ENCODE measurements at regions not wholly inside any gene's neighbourhood (a gene's known extent, or its start where the extent isn't known, plus 50 kb on each side); places are given as distances from the start of the nearest gene placed in this dataset.

DNA sequence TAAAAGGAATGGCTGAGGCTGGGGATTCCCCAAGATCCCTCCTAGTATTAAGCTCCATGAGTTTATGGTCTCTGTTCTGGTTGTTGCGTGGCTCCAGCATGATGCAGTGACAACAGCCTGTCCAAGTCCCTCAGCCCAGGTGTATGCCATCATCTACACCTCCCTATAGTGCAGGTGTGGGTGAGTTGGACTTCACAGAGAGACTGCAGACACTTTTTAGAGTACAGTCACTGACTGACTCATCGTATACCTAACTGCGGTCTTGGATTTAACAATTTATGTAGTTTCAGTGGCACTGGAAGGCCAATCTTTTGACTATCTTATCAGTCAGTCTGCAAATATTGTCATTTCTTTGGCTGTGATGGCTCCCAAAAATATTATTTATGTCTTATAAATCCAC lies 415.0 kb downstream of the TMX3 start:
- TF ChIP-seq RFX5 (IDR thresholded peaks at IDR 0.05; ENCODE audit: borderline replicate concordance, low read depth, low read length) (no peak), POLR2A (IDR thresholded peaks at IDR 0.05; ENCODE audit: control extremely low read depth in 1 of 2, low read depth in 2 of 2, low read length in 2 of 2) (no peak), TBP (IDR thresholded peaks at IDR 0.05; ENCODE audit: low read depth, low read length) (no peak), ZNF274 (IDR thresholded peaks at IDR 0.05; ENCODE audit: borderline replicate concordance, extremely low read depth, low read length) (no peak), SP1 (IDR thresholded peaks at IDR 0.05; ENCODE audit: low read depth, low read length) (no peak), HDAC2 (IDR thresholded peaks at IDR 0.05; ENCODE audit: borderline replicate concordance in 1 of 2, low read depth in 2 of 2, low read length in 2 of 2) (no peak), CEBPB (IDR thresholded peaks at IDR 0.05; ENCODE audit: low read depth, low read length) (no peak), EGR1 (IDR thresholded peaks at IDR 0.05; ENCODE audit: borderline replicate concordance, low read depth, low read length) (no peak), JUN (IDR thresholded peaks at IDR 0.05; ENCODE audit: low read depth, low read length) (no peak), POLR2AphosphoS5 (IDR thresholded peaks at IDR 0.05; ENCODE audit: low read depth, low read length) (no peak), TCF12 (IDR thresholded peaks at IDR 0.05; ENCODE audit: low read depth, low read length) (no peak)
- TF ChIP-seq, protein P1, sequence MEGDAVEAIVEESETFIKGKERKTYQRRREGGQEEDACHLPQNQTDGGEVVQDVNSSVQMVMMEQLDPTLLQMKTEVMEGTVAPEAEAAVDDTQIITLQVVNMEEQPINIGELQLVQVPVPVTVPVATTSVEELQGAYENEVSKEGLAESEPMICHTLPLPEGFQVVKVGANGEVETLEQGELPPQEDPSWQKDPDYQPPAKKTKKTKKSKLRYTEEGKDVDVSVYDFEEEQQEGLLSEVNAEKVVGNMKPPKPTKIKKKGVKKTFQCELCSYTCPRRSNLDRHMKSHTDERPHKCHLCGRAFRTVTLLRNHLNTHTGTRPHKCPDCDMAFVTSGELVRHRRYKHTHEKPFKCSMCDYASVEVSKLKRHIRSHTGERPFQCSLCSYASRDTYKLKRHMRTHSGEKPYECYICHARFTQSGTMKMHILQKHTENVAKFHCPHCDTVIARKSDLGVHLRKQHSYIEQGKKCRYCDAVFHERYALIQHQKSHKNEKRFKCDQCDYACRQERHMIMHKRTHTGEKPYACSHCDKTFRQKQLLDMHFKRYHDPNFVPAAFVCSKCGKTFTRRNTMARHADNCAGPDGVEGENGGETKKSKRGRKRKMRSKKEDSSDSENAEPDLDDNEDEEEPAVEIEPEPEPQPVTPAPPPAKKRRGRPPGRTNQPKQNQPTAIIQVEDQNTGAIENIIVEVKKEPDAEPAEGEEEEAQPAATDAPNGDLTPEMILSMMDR (IDR thresholded peaks at IDR 0.05; ENCODE audit: control extremely low read depth in 1 of 3, insufficient read depth in 1 of 3, low read depth in 1 of 3, low read length in 3 of 3): no peak
- TF ChIP-seq, protein P2, sequence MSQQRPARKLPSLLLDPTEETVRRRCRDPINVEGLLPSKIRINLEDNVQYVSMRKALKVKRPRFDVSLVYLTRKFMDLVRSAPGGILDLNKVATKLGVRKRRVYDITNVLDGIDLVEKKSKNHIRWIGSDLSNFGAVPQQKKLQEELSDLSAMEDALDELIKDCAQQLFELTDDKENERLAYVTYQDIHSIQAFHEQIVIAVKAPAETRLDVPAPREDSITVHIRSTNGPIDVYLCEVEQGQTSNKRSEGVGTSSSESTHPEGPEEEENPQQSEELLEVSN (IDR thresholded peaks at IDR 0.05): no peak
